DND-41 (cell line): ENCODE measurements at regions not wholly inside any gene's neighbourhood (a gene's known extent, or its start where the extent isn't known, plus 50 kb on each side); places are given as distances from the start of the nearest gene placed in this dataset.

Experiments
- CTCF ChIP-seq: IDR thresholded peaks from 2 replicates; pipeline ENCODE4 v1.5.1; 2012; ENCODE audit warnings: borderline replicate concordance, low read length, moderate library complexity, mild to moderate bottlenecking; ENCODE audit not compliant: poor library complexity, severe bottlenecking; ENCODE audit errors: extremely low read depth
- EZH2 ChIP-seq: IDR thresholded peaks from 3 replicates; pipeline ENCODE4 v1.6.1; 2012; ENCODE audit warnings: borderline replicate concordance, low read depth, mild to moderate bottlenecking, moderate library complexity, low read length, inconsistent platforms; ENCODE audit not compliant: severe bottlenecking

- TF ChIP-seq CTCF: no peak
- no peak for TF ChIP-seq EZH2
These were observed 381.7 kb downstream of the ZFHX3 start for GRCh38 chr16:72666267-72666666.
